ENCODE measurements at regions not wholly inside any gene's neighbourhood (a gene's known extent, or its start where the extent isn't known, plus 50 kb on each side); places are given as distances from the start of the nearest gene placed in this dataset.
"Not testable (repeated sequence)": the region's sequence is repeated elsewhere in the genome, so short reads cannot be mapped to it uniquely, and the experiment has no call there.

GRCh38 chr1:165109013-165109412, 247.5 kb downstream of the LMX1A start:
- Histone ChIP-seq H3K9me3 (ENCODE audit: control insufficient read depth, insufficient read depth, low read length) (no peaks in the 10 kb centered on the region), H3F3A (ENCODE audit: control insufficient read depth, insufficient read depth) (no peaks in the 10 kb centered on the region), H3K36me3 (ENCODE audit: control insufficient read depth, low read length) (no peaks in the 10 kb centered on the region), H4K20me1 (ENCODE audit: control insufficient read depth, insufficient read depth, low read depth, low read length) (no peaks in the 10 kb centered on the region), H3K4me3 (ENCODE audit: low read length) (no peak overlapping the region), H3K9me2 (replicated peaks; ENCODE audit: control insufficient read depth, low read length) (no peaks in the 10 kb centered on the region), H3K27ac (ENCODE audit: low read depth, low read length) (no peak overlapping the region), H3K27me3 (ENCODE audit: control insufficient read depth, low read length) (no peaks in the 10 kb centered on the region), H3K4me1 (ENCODE audit: control insufficient read depth, low read length) (no peaks in the 10 kb centered on the region), H3K4me2 (ENCODE audit: low read length) (no peak overlapping the region), H3K79me2 (ENCODE audit: control insufficient read depth, low read length) (no peaks in the 10 kb centered on the region)
- TF ChIP-seq CTCF (IDR thresholded peaks at IDR 0.05; ENCODE audit: low read depth, low read length, poor library complexity, severe bottlenecking) (no peak), EZH2phosphoT487 (IDR thresholded peaks at IDR 0.05; ENCODE audit: borderline replicate concordance, low read length) (no peak)

GRCh38 chr1:165092542-165093162, 263.9 kb downstream of the LMX1A start:
- H3K79me2 ChIP-seq (ENCODE audit: control insufficient read depth, low read length); H3K9me3 ChIP-seq (ENCODE audit: control insufficient read depth, insufficient read depth, low read length); H3K27ac ChIP-seq (ENCODE audit: low read depth, low read length): not testable (repeated sequence)

GRCh38 chr1:165080253-165080896, 276.1 kb downstream of the LMX1A start:
- no peak overlapping the region for H3K4me3 ChIP-seq (ENCODE audit: low read length)
- no peak overlapping the region for H3K27ac ChIP-seq (ENCODE audit: low read depth, low read length)
- H3K9me2 ChIP-seq (replicated peaks; ENCODE audit: control insufficient read depth, low read length) = no peaks in the 10 kb centered on the region
- H3K27me3 ChIP-seq (ENCODE audit: control insufficient read depth, low read length) = no peaks in the 10 kb centered on the region
- H4K20me1 ChIP-seq (ENCODE audit: control insufficient read depth, insufficient read depth, low read depth, low read length) = no peaks in the 10 kb centered on the region
- H3K4me2 ChIP-seq (ENCODE audit: low read length) = no peak overlapping the region
- H3K36me3 ChIP-seq (ENCODE audit: control insufficient read depth, low read length) = no peaks in the 10 kb centered on the region
- no peaks in the 10 kb centered on the region for H3K4me1 ChIP-seq (ENCODE audit: control insufficient read depth, low read length)
- H3K9me3 ChIP-seq (ENCODE audit: control insufficient read depth, insufficient read depth, low read length) = no peaks in the 10 kb centered on the region
- H3F3A ChIP-seq (ENCODE audit: control insufficient read depth, insufficient read depth) = no peaks in the 10 kb centered on the region
- TF ChIP-seq EZH2phosphoT487 (IDR thresholded peaks at IDR 0.05; ENCODE audit: borderline replicate concordance, low read length) (no peak), CTCF (IDR thresholded peaks at IDR 0.05; ENCODE audit: low read depth, low read length, poor library complexity, severe bottlenecking) (no peak)
- no peaks in the 10 kb centered on the region for H3K79me2 ChIP-seq (ENCODE audit: control insufficient read depth, low read length)

More at GRCh38 chr1:165092542-165093162, 263.9 kb downstream of the LMX1A start:
- H3K4me2 ChIP-seq (ENCODE audit: low read length); H3K36me3 ChIP-seq (ENCODE audit: control insufficient read depth, low read length); H3F3A ChIP-seq (ENCODE audit: control insufficient read depth, insufficient read depth); H3K4me3 ChIP-seq (ENCODE audit: low read length); H3K27me3 ChIP-seq (ENCODE audit: control insufficient read depth, low read length); H3K4me1 ChIP-seq (ENCODE audit: control insufficient read depth, low read length); H3K9me2 ChIP-seq (replicated peaks; ENCODE audit: control insufficient read depth, low read length); H4K20me1 ChIP-seq (ENCODE audit: control insufficient read depth, insufficient read depth, low read depth, low read length): not testable (repeated sequence)

GRCh38 chr1:165078391-165078790, 278.1 kb downstream of the LMX1A start:
- H3K27ac ChIP-seq (ENCODE audit: low read depth, low read length) = no peak overlapping the region
- H3K79me2 ChIP-seq (ENCODE audit: control insufficient read depth, low read length) = no peaks in the 10 kb centered on the region
- no peaks in the 10 kb centered on the region for H3F3A ChIP-seq (ENCODE audit: control insufficient read depth, insufficient read depth)
- no peaks in the 10 kb centered on the region for H3K9me3 ChIP-seq (ENCODE audit: control insufficient read depth, insufficient read depth, low read length)
- no peak overlapping the region for H3K4me3 ChIP-seq (ENCODE audit: low read length)
- no peaks in the 10 kb centered on the region for H3K27me3 ChIP-seq (ENCODE audit: control insufficient read depth, low read length)
- H3K36me3 ChIP-seq (ENCODE audit: control insufficient read depth, low read length) = no peaks in the 10 kb centered on the region
- no peaks in the 10 kb centered on the region for H3K4me1 ChIP-seq (ENCODE audit: control insufficient read depth, low read length)
- no peaks in the 10 kb centered on the region for H3K9me2 ChIP-seq (replicated peaks; ENCODE audit: control insufficient read depth, low read length)
- H4K20me1 ChIP-seq (ENCODE audit: control insufficient read depth, insufficient read depth, low read depth, low read length) = no peaks in the 10 kb centered on the region
- no peak overlapping the region for H3K4me2 ChIP-seq (ENCODE audit: low read length)
- TF ChIP-seq CTCF (IDR thresholded peaks at IDR 0.05; ENCODE audit: low read depth, low read length, poor library complexity, severe bottlenecking) = no peak
- TF ChIP-seq EZH2phosphoT487 (IDR thresholded peaks at IDR 0.05; ENCODE audit: borderline replicate concordance, low read length) = no peak
